NCI-H2029 treated with DMSO at 0.1 percent for 48 hours (cell line): ENCODE measurements at regions not wholly inside any gene's neighbourhood (a gene's known extent, or its start where the extent isn't known, plus 50 kb on each side); places are given as distances from the start of the nearest gene placed in this dataset.

Source experiments
- DNase-seq: peaks from one replicate; lab custom pipeline; 2025; lab: John Stamatoyannopoulos, UW

- no peak for DNase-seq
Measured at GRCh38 chr2:81703831-81704230, 1399.3 kb upstream of the LRRTM1 start.

DNA sequence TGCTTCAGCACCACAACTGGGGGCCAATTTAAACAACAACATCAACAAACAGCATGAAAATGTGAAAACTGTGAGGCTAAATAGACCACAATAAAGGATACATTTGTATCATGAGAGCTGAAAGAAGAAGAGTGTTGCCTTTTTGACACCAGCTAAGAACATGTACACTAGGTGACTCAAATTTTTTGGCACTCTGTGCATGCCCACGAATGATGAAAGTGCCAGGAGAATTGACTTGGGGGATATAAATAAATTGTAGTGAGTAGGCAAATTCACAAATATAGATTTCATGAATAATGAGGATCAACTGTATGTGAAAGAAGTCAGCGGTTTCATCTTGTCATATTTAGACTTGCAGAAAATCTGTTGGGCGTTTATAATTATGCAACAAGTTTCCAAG is 1388.0 kb upstream of the LRRTM1 start:
- no peak for DNase-seq

- no peak for DNase-seq
Measured at GRCh38 chr2:81675641-81676040, 1371.1 kb upstream of the LRRTM1 start.

DNA sequence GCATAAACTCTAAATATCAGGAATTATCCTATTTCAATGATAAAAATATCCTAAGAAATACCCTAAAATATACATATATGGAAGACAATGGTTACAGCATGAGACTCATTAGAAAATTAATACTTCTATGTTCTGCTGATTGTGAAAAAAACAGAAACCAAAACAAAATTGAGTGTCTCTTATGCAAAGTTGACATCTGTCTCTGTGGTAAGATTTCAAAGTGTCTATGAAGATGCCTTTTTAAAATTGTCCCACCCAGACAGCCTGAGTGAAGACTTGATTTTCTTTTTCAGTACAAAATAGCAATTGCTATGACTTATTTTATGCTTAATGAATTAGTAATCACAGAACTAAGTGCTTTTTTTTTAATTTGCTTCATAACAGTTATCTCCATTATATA is 1368.4 kb upstream of the LRRTM1 start:
- DNase-seq = no peak

DNA sequence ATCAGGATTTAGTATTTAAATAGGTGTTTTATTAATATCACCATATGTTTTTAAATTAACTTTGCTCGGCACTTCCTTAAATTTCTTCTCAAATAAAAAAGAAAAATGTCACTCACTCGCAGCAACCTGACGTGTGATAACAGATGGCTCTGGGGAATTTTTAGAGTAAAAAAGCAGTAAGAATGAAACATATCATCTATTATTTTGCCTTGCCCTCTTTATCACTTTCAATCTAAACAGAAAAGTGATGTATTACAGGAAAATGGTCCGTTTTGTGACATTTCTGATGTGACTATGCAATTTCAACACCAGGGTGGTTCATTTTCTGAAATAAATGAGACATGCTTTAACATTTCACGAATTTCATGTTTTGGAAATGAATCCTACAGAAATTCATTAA is 1368.0 kb upstream of the LRRTM1 start:
- no peak for DNase-seq

- no peak for DNase-seq
Measured at GRCh38 chr2:81670885-81671284, 1366.3 kb upstream of the LRRTM1 start.

GRCh38 chr2:81661081-81661480 is 1356.5 kb upstream of the LRRTM1 start:
- DNase-seq = no peak

DNA sequence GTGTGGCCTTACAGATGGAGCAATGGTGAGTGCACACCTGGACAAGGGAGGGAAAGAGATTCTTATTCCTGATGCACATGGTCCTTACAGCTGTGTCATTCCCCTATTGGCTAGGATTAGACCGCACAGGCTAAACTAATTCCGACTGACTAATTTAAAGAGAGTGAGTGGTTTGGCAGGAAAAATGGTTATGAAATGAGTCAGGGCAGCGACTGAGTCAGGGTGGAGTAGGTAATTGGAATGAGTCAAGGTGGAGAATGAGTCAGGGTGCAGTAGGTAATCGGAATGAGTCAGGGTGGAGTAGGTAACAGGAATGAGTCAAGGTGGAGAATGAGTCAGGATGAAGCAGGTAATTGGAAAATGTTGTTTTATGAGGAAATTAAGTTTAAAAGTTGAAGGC is 1353.7 kb upstream of the LRRTM1 start:
- DNase-seq = no peak

GRCh38 chr2:81650048-81650971 is 1345.8 kb upstream of the LRRTM1 start:
- no peak for DNase-seq

DNA sequence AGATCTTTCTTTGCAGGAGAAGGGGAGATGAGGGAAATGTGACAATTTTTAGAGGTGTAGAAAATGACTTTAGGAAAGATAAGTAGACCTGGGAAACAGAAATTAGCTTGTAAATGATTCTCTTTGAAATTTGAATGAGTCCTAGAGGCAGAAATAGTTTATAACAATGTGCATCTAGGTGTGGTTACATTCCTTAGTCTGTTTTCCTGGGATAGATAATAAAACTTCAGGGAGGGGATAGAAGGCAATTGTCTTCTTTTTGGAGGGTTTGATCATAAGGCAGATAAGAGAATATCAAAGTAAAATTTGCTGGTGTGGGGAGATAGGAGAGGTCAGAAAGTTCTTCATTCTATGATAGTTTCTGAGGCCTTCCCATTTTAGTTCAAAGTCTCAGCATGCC is 1344.3 kb upstream of the LRRTM1 start:
- no peak for DNase-seq

DNA sequence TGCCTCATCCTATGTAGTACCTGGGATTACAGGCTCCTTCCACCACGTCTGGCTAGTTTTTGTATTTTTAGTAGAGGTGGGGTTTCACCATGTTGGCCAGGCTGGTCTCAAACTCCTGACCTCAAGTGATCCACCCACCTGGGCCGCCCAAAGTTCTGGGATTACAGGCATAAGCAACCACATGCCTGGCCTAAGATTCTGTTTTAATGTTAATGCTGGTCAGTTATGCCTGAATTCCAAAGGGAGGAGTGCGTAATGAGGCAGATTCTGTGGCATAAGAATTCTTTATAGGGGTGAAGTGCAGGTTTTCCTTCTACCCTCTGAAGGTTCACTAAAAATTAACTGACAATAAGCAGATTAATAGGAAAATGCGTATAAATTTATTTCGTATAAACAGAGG is 1343.8 kb upstream of the LRRTM1 start:
- DNase-seq = no peak

GRCh38 chr2:81647715-81648230 is 1343.2 kb upstream of the LRRTM1 start:
- no peak for DNase-seq

DNA sequence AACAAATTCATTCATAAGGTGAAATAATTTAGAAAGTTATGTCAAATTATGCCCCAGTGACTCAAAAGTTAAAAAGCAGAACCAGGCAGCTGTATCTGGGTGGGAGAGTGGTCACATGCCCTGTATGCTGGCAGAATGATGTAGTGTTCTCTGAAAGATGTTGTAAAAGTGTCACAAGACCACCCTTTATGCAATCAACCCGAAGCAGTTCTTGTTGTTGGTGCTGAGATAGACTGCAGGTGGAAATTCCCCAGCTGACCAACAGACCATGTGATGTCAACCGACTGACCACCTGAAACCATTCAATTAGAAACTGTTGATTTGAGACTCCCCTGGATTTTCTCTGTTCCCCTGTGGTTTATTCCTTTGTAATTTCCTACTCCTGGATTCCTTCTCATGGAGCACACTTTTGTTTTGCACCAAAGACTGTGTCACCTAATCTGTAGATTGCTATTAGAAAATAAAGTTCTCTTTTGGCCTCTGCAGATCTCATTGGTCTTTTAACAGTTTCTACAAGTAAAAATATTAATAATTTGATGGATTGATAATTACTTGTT is 1341.3 kb upstream of the LRRTM1 start:
- DNase-seq = no peak

GRCh38 chr2:81644189-81644588 is 1339.6 kb upstream of the LRRTM1 start:
- DNase-seq = no peak

DNA sequence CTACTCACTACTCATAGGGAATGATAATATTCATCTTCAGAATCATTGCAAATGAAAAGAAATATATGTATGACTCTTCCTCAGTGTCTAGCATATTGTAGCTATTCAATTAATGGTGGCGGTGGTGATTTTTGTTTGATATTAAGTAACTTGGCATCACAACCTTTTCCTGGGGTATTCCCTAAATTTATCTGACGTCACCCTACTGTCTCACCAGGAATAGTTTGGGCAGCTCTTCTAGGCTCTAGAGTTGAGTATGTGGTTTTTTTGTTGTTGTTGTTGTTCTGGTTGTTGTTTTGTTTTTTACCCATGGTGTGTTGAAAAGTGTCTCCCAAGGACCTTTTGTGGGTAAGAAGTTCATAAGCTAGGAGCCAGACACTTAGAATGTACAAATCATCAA is 1320.3 kb upstream of the LRRTM1 start:
- no peak for DNase-seq

- no peak for DNase-seq
Measured at GRCh38 chr2:81600088-81600487, 1295.5 kb upstream of the LRRTM1 start.

- peak; percentile 17 for DNase-seq
Measured at GRCh38 chr2:81598453-81598852, 1293.9 kb upstream of the LRRTM1 start.

DNA sequence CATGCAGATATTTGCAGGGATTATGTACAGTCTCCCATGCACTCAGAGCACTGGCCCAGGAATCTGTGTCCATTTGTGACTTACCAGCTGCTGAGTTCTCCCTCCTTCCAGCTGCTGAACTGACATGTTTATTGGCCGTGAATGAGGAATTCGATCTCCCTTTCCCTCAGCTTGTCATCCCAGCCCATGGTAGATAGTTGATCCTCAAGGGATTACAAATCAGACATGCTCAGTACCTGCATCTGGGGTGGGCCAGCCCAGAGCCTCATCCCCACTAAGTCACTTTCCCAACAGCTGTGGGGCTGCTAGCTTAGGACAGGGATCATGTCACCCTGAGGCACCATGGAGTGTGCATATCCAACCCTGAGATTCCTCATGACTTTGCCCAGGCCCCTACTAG is 1284.9 kb upstream of the LRRTM1 start:
- DNase-seq = no peak

DNA sequence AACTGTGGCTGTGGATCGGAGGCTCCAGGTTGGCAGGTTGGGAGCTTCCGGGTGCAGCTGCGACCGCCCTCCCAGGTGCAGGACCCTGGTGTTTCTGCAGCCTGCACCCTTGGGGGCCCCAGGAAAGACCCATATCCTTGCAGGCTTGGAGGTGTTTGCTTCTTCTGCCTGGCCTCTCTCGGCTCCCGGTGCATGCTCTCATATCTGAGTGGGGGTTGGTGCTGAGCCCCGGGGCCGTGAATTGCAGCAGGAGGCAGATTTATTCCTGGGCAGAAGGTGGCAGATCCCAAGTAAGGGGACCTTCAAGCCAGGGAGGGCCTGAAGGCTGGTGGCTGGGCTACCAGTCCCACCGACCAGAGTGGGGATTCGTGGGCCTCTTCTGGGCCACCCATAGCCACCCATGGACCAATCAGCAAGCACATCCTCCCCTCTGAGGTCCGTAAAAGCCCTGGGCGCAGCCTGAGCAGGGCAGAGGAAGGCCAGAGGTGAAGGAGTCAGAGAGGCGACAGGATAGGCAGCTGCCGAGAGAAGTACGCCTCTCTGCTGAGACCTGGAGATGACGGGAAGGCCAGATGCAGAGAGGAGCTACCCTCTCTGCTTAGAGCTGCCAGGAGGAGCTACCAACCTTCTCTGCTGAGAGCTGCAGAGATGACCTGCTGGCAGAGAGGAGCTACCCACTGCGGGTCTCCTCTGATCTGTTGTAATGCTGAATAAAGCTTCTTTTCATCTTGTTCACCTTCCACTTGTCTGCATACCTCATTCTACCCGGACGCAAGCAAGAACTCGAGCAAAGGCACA is 1279.0 kb upstream of the LRRTM1 start:
- DNase-seq = no peak

DNA sequence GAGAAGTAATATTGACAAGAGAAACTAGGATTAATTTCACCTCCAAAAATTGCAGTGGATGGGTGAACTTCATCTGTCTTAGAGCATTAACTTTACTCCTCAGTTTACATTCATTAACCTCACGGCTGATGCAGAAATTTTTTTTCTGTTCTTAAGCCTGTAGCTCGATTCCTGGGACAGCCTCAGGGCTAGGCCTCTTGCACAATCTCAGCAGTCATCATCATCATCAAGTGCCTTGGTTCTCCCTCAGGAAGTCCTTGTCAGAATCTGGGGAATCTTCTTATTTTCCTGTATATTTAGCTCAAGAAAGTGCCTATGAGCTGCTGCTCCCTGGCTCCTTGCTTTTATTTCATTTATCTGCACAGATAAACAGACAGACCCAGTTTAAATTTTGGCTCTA is 1272.2 kb upstream of the LRRTM1 start:
- no peak for DNase-seq

DNA sequence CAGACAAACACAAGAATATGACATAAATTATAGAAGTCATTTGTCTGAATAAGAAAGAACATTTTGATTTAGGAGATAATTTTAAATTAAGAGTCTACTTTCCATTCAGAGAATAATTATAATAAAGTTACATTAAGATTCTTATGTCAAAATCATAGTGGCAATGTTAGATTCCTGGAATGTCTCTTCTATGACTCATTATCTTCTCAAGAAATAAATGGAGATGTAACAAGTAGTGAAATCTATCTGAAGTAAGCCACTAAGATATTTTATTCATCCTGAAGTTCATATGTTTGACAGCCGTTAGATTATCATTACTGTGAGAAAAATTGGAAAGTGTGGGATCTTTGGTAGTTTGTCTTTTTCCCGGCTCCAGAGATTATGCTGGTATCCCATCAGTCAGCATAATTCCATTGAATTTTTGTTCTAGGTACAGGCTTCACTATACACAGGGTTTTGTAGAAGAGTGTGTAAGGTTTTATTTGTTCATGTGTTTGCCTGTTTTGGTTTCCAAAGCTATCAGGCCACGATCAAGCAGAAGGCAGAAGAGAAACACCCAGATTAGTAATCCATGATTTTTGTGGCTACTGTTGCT is 1246.6 kb upstream of the LRRTM1 start:
- DNase-seq = no peak

- no peak for DNase-seq
Measured at GRCh38 chr2:81550277-81550676, 1245.7 kb upstream of the LRRTM1 start.
